ENCODE measurements at regions not wholly inside any gene's neighbourhood (a gene's known extent, or its start where the extent isn't known, plus 50 kb on each side); places are given as distances from the start of the nearest gene placed in this dataset.
"Not testable (repeated sequence)": the region's sequence is repeated elsewhere in the genome, so short reads cannot be mapped to it uniquely, and the experiment has no call there.

DNA sequence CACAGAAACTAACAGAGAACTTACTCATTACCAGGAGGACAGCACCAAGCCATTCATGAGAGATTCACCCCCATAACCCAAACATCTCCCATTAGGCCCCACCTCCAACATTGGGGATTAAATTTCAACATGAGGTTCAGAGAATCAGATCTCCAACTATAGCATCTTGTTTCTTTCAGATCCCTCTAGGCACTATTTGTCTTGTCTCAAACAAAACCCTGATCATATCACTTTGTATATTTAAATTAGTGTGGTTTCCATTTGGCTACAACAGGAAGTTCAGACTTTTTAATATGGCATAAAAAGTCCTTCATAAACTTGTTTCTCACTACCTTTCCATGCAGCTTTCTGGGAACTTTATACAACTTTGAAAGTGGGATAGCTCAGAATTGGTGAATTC, 699.0 kb upstream of the MIR17HG start:
- DNase-seq: no peak

GRCh38 chr13:90652036-90652435, 695.5 kb upstream of the MIR17HG start:
- DNase-seq: no peak

GRCh38 chr13:90654970-90655369, 692.5 kb upstream of the MIR17HG start:
- DNase-seq: no peak

GRCh38 chr13:90664200-90664599, 683.3 kb upstream of the MIR17HG start:
- not testable (repeated sequence) for DNase-seq

DNA sequence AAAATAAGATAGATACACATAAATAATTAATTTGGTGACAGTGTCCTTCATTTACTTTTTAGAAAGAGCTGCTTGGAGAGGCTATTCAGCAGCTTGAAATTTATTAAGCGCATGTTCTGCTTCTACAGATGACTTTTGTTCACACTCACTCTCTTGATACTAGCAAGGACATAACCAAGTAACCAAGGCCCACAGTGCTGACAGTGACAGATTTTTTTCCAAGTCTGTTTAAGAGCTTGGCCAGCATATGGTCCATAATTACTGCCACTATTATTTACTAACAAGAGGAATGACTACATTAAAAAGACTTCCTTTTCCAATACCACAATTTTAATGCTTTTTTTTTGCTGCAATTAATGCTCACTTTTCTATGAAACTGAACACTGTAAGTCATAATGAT, 673.7 kb upstream of the MIR17HG start:
- DNase-seq: no peak

GRCh38 chr13:90675129-90675528, 672.4 kb upstream of the MIR17HG start:
- no peak for DNase-seq

DNA sequence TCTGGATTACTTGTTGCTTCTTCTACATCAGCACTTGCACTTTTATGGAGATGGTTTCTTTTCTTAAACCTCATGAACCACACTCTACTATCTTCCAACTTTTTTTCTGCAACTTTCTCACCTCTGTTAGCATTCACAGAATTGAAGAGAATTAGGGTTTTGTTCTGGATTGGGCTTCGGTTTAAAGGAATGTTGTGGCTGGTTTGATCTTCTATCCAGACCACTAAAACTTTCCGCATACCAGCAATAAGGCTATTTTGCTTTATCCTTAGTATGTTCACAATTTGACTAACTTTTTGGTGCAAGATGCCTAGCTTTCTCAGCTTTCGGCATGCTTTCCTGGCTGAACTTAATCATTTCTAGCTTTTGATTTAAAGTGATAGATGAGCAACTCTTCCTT, 666.7 kb upstream of the MIR17HG start:
- no peak for DNase-seq

GRCh38 chr13:90683711-90684131, 663.8 kb upstream of the MIR17HG start:
- no peak for DNase-seq

GRCh38 chr13:90686442-90686841, 661.0 kb upstream of the MIR17HG start:
- DNase-seq: no peak

DNA sequence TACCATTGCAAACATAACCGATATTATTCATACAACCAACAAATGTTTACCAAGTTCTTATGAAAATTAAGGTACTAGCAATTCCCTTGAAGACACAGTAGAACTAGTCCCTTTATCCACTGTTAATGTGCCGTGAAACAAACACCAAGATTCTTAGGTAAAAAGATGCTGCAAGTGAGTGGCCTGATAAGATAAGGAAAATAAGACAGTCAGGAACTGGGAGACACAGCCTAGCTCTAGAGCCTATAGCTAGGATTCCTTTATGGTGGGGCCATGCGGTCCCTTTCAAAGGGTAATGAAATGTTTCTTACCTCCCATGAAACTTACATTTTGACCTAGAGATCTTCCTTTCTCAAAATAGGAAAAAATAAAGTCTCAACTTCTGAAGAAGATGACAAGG, 658.4 kb upstream of the MIR17HG start:
- DNase-seq: no peak

GRCh38 chr13:90690458-90691080, 656.9 kb upstream of the MIR17HG start:
- no peak for DNase-seq

DNA sequence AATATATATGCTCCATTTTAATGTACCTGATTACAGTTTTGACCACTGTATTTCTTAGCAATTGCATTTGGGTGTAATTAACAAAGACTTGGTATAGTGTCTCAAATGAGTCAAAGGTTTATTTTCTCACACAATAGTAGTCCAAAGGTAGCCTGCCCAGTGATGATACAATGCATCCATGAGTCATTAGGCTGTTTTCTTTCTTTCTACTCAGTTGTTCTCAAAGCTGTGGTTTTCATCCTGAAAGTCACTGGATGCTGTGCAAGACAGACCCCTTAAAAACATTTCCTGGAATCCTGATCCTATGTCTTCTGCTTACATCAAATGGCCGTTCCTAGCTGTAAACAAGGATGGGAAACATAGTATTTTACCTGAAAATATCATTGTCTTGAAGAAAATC, 651.2 kb upstream of the MIR17HG start:
- no peak for DNase-seq

DNA sequence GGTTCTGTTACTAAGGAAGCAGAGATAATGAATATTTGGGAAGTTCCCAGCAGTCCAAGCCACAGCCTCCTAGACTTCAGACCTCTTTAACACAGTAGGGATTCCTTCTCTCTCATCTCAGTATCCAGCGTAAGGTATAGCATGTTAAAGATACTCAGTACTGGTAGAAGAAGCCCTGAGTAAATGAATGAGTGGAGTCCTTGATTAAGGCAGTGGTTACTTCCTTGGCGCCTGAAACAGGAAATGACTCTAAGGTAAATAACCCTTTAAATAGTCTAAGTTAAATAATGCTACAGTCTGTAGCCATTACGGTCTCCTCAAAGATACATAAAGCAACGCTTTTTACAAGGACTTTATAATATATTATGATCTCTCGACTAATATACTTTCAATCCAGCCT, 650.8 kb upstream of the MIR17HG start:
- DNase-seq: no peak

DNA sequence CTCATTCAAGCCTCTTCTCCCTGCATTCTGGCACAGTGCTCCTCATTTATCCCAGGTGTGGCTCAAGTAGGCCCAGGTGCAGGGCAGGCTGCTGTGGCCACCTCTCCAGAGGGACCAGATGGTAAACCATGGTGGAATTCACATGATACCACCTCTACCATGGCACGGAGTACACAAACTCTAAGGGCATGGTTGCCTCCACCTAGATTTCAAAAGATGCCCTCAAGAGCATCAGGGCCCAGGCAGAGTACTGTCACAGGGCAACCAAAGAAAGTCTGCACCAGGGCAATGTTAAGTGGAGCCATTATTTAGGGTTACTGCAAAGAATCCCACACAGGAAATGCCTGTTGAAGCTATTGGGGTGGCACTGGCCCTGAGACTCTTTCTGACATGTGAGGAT, 647.1 kb upstream of the MIR17HG start:
- no peak for DNase-seq

GRCh38 chr13:90701264-90701663, 646.2 kb upstream of the MIR17HG start:
- DNase-seq: no peak

DNA sequence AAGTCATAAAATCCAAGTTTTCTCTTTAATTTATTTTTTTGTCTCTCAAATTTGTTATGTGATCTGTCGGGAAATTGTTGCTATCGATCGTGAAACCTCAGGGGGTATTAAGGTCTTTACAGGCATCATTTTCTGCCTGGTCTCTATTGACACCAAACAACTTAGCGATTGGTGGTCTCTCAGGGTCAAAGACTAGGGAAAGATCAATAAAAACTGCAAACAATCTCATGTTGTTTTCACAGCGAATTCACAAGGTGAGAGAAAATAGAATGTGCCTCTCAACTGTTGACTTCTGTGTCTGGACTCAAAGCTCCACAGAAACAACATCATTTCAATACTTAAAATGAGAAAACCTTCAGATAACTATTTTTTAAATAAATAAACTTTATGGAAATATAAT, 645.4 kb upstream of the MIR17HG start:
- no peak for DNase-seq

DNA sequence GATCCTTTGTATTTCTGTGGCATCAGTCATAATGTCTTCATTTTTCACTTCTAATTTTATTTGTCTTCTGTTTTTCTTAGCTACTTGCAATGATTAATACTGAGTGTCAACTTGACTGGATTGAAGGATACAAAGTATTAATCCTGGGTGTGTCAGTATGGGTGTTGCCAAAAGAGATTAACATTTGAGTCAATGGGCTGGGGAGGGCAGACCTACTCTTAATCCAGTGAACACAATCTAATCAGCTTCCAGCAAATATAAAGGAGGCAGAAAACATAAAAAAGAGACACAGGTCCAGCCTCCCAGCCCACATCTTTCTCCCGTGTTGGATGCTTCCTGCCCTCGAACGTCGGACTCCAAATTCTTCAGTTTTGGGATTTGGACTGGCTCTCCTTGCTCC, 640.9 kb upstream of the MIR17HG start:
- DNase-seq: no peak

DNA sequence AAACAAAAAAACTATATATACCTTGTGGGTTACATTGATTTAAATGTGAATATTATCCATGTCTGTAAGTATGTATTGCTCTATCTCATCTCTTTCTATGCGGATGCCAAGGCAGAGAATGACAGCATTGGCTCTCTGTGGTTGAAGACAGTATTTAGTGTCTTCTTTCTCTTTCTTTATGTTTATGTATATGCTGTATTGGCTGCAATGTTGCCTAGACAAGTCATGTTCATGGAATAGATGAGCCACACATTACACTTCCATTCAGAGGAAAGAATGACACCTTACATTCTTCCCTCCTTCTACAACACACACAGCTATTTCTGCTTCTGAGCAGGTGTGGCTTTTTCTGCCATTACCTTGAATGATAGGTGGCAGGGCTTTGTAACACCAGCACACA, 639.4 kb upstream of the MIR17HG start:
- no peak for DNase-seq

DNA sequence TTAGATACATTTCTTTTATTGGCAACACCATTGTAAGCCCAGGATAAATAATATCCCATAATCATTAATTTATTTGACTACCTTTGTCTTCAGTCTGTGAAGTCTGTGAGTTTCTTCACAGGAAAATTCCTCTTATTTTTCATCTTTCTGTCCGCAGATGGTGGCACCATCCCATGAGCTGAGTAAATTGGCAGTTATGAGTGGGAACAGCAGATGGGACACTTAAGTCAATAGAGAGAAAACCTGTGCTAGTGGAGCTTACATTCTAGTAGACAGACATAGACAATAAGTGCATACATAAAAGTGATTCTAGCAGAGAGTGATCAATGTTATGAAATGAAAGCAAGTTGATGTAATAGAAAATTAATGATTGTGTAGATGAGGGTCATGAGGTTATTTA, 638.2 kb upstream of the MIR17HG start:
- DNase-seq: no peak

GRCh38 chr13:90710164-90710759, 637.2 kb upstream of the MIR17HG start:
- DNase-seq: no peak

DNA sequence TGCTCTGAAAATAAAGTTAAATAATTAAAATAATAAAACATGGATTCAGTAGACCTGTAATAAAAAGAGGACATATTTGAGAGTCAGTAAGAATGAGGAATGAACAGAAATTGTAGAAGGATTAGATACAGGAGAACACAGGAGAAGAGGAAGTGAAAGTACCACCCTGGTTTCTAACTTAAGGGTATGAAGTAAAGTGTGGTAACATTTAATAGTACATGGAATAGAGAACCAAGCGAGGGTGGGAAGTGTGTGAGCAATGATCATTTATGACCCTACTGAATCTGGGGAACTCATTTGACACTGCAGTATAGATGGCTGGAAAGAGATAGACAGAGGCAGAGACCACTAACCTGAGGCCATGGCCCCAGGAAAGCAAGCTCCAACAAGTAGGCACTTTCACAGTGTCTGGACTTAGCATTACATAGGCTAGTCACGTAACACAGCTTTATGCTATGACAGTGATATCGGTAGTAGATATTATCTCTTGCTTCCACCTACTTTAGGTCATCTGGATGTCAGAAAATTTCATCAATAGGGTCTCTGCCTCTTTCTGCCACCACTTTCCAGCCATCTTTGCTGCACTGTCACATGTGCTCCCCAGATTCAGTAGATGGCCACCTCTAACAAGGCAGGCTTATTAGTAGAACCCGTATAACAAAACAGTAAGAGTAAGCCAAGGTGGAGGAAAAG, 633.9 kb upstream of the MIR17HG start:
- DNase-seq: no peak

DNA sequence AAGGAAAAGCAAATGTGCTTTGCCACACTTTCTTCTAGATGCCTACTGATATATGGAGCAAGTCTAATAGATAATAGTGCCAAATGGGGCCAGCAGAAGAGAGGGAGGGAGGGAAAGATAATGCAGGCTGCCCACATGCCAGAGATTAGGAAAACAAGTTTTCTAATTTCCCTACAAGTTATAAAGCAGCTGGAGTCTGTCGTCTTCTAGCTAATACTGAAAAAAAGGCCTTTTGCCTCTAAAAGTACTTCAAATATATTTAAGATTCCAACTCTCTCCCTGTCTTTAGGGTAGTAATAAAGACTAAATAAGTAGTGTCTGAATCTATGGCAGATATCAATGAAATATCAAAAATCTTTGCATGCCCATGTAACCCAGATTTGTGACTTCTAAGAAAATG, 632.0 kb upstream of the MIR17HG start:
- no peak for DNase-seq

DNA sequence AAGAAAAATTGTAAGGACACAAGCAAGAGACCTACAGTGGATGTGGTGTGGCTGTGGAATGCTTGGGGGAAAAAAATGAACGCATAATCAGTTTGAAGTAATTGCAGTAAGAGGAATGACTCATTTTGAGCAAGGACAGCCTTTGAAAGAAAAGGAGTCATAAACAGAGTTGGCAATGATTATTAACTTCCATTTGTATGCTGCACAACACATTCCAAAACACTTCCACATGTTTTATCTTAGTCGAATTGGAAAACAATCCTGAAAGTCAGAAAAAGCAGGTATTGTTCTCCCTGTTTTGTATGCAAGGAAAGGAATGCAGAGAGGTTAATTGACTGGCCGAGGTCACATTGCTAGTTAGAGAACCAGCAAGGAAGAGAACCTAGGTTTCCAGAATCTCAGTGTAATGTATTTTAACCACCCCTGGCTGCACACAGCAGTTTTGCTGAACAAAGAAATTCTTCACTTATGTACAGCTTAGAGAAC, 630.0 kb upstream of the MIR17HG start:
- no peak for DNase-seq

GRCh38 chr13:90719461-90719860, 628.0 kb upstream of the MIR17HG start:
- DNase-seq: no peak

- DNase-seq: no peak
Measured at GRCh38 chr13:90721937-90722336, 625.5 kb upstream of the MIR17HG start.

Data from activated CD4-positive, alpha-beta T cell treated with anti-CD3 and anti-CD28 coated beads for 48 hours (primary cell).